GM12878 (cell line): ENCODE measurements at regions not wholly inside any gene's neighbourhood (a gene's known extent, or its start where the extent isn't known, plus 50 kb on each side); places are given as distances from the start of the nearest gene placed in this dataset.

ENCODE experiments used
- ATAC-seq: fragments of 200-7000 bp; cut with Tn5 transposase; 3 replicates; pipeline ENCODE4 v1.9.1; 2020; ENCODE audit warnings: mild to moderate bottlenecking, moderate library complexity
- BruUV-seq: library from RNA; stranded (reverse); fragments of 400-500 nt; replicated peaks from 2 replicates; lab custom pipeline; 2021; lab: Mats Ljungman, UMichigan
- CTCF ChIA-PET: fragments of 300-600 bp; sonication (Branson Sonifier 250); formaldehyde crosslinking; extraction: SDS; loops from one replicate; lab custom pipeline; 2021; ENCODE audit warnings: inconsistent platforms; lab: Yijun Ruan, JAX
- POLR2A ChIA-PET: fragments of 350-600 bp; formaldehyde crosslinking; extraction: SDS; loops from one replicate; lab custom pipeline; 2021; ENCODE audit warnings: inconsistent platforms; lab: Charles Lee
- RAD21 ChIA-PET: fragments of 300-600 bp; sonication (Branson Sonifier 250); formaldehyde crosslinking; loops from one replicate; lab custom pipeline; 2023; ENCODE audit warnings: antibody characterized with exemption; ENCODE audit not compliant: unreplicated experiment; lab: Charles Lee
- SMC1A ChIA-PET: fragments of 300-600 bp; sonication (Branson Sonifier 250); formaldehyde crosslinking; loops from one replicate; lab custom pipeline; 2023; ENCODE audit not compliant: unreplicated experiment, uncharacterized antibody; lab: Charles Lee
- DNase-seq: peaks from one replicate; pipeline ENCODE4 v3.0.0-alpha.2; 2011; ENCODE audit warnings: low read depth, low spot score
- FAIRE-seq: peaks from 3 replicates; lab custom pipeline; 2011; peaks lifted over from hg19 to GRCh38; lab: Jason Lieb, UNC
- H2AFZ ChIP-seq: 2 replicates; pipeline ENCODE4 v1.6.0; 2011; ENCODE audit warnings: low read depth, low read length, control low read depth; ENCODE audit not compliant: control insufficient read depth
- H3K27ac ChIP-seq: 2 replicates; pipeline ENCODE4 v1.5.1; 2011; ENCODE audit warnings: control low read depth; ENCODE audit not compliant: control insufficient read depth, insufficient read depth
- H3K27me3 ChIP-seq, 2 experiments: replicated peaks in 1 of 2; 2 replicates each; pipeline versions ENCODE4 v1.6.0 to v1.6.1; 2011; ENCODE audit warnings: low read length in 1 of 2; ENCODE audit not compliant: control insufficient read depth in 2 of 2, insufficient read depth in 2 of 2
- H3K36me3 ChIP-seq, 2 experiments: 2 replicates each; pipeline ENCODE4 v1.5.1; 2011; ENCODE audit warnings: low read length in 1 of 2; ENCODE audit not compliant: control insufficient read depth in 2 of 2, insufficient read depth in 2 of 2
- H3K4me1 ChIP-seq: 2 replicates; pipeline ENCODE4 v1.6.1; 2011; ENCODE audit warnings: mild to moderate bottlenecking, low read length, moderate library complexity, mixed read lengths; ENCODE audit not compliant: control insufficient read depth, insufficient read depth
- H3K4me2 ChIP-seq: 2 replicates; pipeline ENCODE4 v1.6.0; 2011; ENCODE audit warnings: control low read depth; ENCODE audit not compliant: control insufficient read depth, insufficient read depth
- H3K4me3 ChIP-seq: fragments of 200-600 bp; sonication (generic); 2 replicates; pipeline ENCODE4 v1.5.1; 2016
- H3K79me2 ChIP-seq: 2 replicates; pipeline ENCODE4 v1.6.0; 2011; ENCODE audit warnings: low read length; ENCODE audit not compliant: control insufficient read depth, insufficient read depth
- H3K9ac ChIP-seq: 2 replicates; pipeline ENCODE4 v1.8.0; 2011; ENCODE audit warnings: low read length, control low read depth, mixed read lengths; ENCODE audit not compliant: control insufficient read depth, insufficient read depth
- H3K9me3 ChIP-seq: replicated peaks from 3 replicates; pipeline ENCODE4 v1.5.1; 2011; ENCODE audit warnings: mild to moderate bottlenecking, low read length; ENCODE audit not compliant: control insufficient read depth, insufficient read depth
- H4K20me1 ChIP-seq: 2 replicates; pipeline ENCODE4 v1.6.0; 2011; ENCODE audit not compliant: control insufficient read depth, insufficient read depth
- CHD4 ChIP-seq: fragments of 200-600 bp; sonication (generic); IDR thresholded peaks from 2 replicates; pipeline ENCODE4 v1.6.1; 2016; ENCODE audit warnings: mild to moderate bottlenecking
- CUX1 ChIP-seq: IDR thresholded peaks from 2 replicates; pipeline ENCODE4 v1.6.1; 2012; ENCODE audit warnings: improper control_type of control experiment, low read depth, low read length; ENCODE audit not compliant: insufficient replicate concordance
- ETV6 ChIP-seq, 2 experiments: fragments of 450-650 bp in 1 of 2; IDR thresholded peaks in 1 of 2; conservative IDR thresholded peaks in 1 of 2; 2 replicates each; pipeline ENCODE4 v1.6.1; 2014; ENCODE audit warnings: antibody characterized with exemption in 1 of 2, borderline replicate concordance in 1 of 2, low read depth in 1 of 2, mild to moderate bottlenecking in 1 of 2, moderate library complexity in 1 of 2
- HCFC1 ChIP-seq: fragments of 150-350 bp; IDR thresholded peaks from 2 replicates; pipeline ENCODE4 v1.6.1; 2014; ENCODE audit warnings: low read length
- HDAC6 ChIP-seq: fragments of 200-600 bp; sonication (generic); IDR thresholded peaks from one replicate; pipeline ENCODE4 v1.8.0; 2017; ENCODE audit warnings: antibody characterized with exemption; ENCODE audit not compliant: unreplicated experiment
- IRF4 ChIP-seq: IDR thresholded peaks from 2 replicates; pipeline ENCODE4 v1.6.1; 2011; ENCODE audit warnings: low read depth, low read length
- PAX8 ChIP-seq: fragments of 450-650 bp; IDR thresholded peaks from 2 replicates; pipeline ENCODE4 v1.6.1; 2017; ENCODE audit warnings: mild to moderate bottlenecking, moderate library complexity
- PKNOX1 ChIP-seq: fragments of 450-650 bp; IDR thresholded peaks from 2 replicates; pipeline ENCODE4 v1.6.1; 2016; ENCODE audit warnings: mild to moderate bottlenecking
- PRDM15 ChIP-seq: fragments of 450-650 bp; formaldehyde crosslinking; IDR thresholded peaks from 2 replicates; pipeline ENCODE4 v1.4.0; 2020; ENCODE audit warnings: mild to moderate bottlenecking, moderate library complexity
- WRNIP1 ChIP-seq: IDR thresholded peaks from 2 replicates; pipeline ENCODE4 v1.6.1; 2011; ENCODE audit warnings: low read depth, low read length, improper control_type of control experiment, borderline replicate concordance
- ZNF592 ChIP-seq: fragments of 450-650 bp; IDR thresholded peaks from 2 replicates; pipeline ENCODE4 v1.6.1; 2017; ENCODE audit warnings: mild to moderate bottlenecking, moderate library complexity
- in situ Hi-C: fragments of 300-500 bp; cut with MboI; formaldehyde crosslinking; loops from 9 replicates; pipeline ENCODE4 v1.14.3; 2018; ENCODE audit warnings: mixed read lengths
- intact Hi-C: fragments of 100-400 bp; cut with micrococcal nuclease; formaldehyde crosslinking; loops from one replicate; pipeline ENCODE4 v1.14.2; 2022; ENCODE audit not compliant: unreplicated experiment

GRCh38 chr3:96039632-96040031 lies 774.8 kb upstream of the EPHA6 start:
- FAIRE-seq (no peak), ATAC-seq (no peak)
- SMC1A ChIA-PET = no interaction called here
- no peak for TF ChIP-seq PKNOX1
- TF ChIP-seq HCFC1 = no peak
- TF ChIP-seq IRF4 = no peak
- TF ChIP-seq ETV6 (conservative IDR thresholded peaks at IDR 0.05 in 1 of 2, IDR thresholded peaks at IDR 0.05 in 1 of 2; ENCODE audit: borderline replicate concordance in 1 of 2, low read depth in 1 of 2) = no peak
- TF ChIP-seq WRNIP1 = no peak
- TF ChIP-seq CUX1 = no peak
- no peak for TF ChIP-seq PRDM15
- no peak for TF ChIP-seq ZNF592
- no peak for TF ChIP-seq PAX8
- TF ChIP-seq CHD4 = no peak
- TF ChIP-seq HDAC6 = no peak

More at GRCh38 chr3:96039632-96040031, 774.8 kb upstream of the EPHA6 start:
- BruUV-seq = no TSS peak
- no peak overlapping the region for H3K9ac ChIP-seq
- no peak overlapping the region for H3K4me3 ChIP-seq
- POLR2A ChIA-PET = no interaction called here
- H3K9me3 ChIP-seq = no peaks in the 10 kb centered on the region
- in situ Hi-C loops (no loop called here), intact Hi-C loops (no loop called here)
- no peaks in the 10 kb centered on the region for H3K36me3 ChIP-seq
- H2AFZ ChIP-seq = no peak overlapping the region
- RAD21 ChIA-PET = no interaction called here
- no peak for DNase-seq
- H3K4me2 ChIP-seq = no peak overlapping the region
- H4K20me1 ChIP-seq = no peaks in the 10 kb centered on the region
- CTCF ChIA-PET = no interaction called here
- no peaks in the 10 kb centered on the region for H3K27me3 ChIP-seq
- no peaks in the 10 kb centered on the region for H3K4me1 ChIP-seq
- H3K27ac ChIP-seq = no peak overlapping the region
- H3K79me2 ChIP-seq = no peaks in the 10 kb centered on the region
